ENCODE measurements at regions not wholly inside any gene's neighbourhood (a gene's known extent, or its start where the extent isn't known, plus 50 kb on each side); places are given as distances from the start of the nearest gene placed in this dataset.
A peak's percentile ranks its signal among the peaks of the same experiment; 100 is the strongest.
"Not testable (repeated sequence)": the region's sequence is repeated elsewhere in the genome, so short reads cannot be mapped to it uniquely, and the experiment has no call there.

- DNase-seq (no peak), ATAC-seq (peak; percentile 25)
- TF ChIP-seq, protein P1, sequence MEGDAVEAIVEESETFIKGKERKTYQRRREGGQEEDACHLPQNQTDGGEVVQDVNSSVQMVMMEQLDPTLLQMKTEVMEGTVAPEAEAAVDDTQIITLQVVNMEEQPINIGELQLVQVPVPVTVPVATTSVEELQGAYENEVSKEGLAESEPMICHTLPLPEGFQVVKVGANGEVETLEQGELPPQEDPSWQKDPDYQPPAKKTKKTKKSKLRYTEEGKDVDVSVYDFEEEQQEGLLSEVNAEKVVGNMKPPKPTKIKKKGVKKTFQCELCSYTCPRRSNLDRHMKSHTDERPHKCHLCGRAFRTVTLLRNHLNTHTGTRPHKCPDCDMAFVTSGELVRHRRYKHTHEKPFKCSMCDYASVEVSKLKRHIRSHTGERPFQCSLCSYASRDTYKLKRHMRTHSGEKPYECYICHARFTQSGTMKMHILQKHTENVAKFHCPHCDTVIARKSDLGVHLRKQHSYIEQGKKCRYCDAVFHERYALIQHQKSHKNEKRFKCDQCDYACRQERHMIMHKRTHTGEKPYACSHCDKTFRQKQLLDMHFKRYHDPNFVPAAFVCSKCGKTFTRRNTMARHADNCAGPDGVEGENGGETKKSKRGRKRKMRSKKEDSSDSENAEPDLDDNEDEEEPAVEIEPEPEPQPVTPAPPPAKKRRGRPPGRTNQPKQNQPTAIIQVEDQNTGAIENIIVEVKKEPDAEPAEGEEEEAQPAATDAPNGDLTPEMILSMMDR (IDR thresholded peaks at IDR 0.05) = no peak
- Histone ChIP-seq H3K4me1 (ENCODE audit: low read depth) (no peaks in the 10 kb centered on the region), H3K4me3 (no peak overlapping the region), H3K36me3 (ENCODE audit: low read depth) (no peaks in the 10 kb centered on the region), H3K9me3 (no peaks in the 10 kb centered on the region)
- intact Hi-C loops (cut with DNase I, micrococcal nuclease) = no loop called here
Measured at GRCh38 chr14:105665247-105665950, 139.0 kb downstream of the TMEM121 start.

GRCh38 chr14:105665951-105666277 is 139.5 kb downstream of the TMEM121 start:
- no peak for DNase-seq
- peak; percentile 7 for ATAC-seq
- TF ChIP-seq, protein P1 (IDR thresholded peaks at IDR 0.05) = no peak
- no peaks in the 10 kb centered on the region for H3K9me3 ChIP-seq
- intact Hi-C loops (cut with DNase I, micrococcal nuclease) = no loop called here
- no peak overlapping the region for H3K4me3 ChIP-seq
- H3K36me3 ChIP-seq (ENCODE audit: low read depth) = no peaks in the 10 kb centered on the region
- H3K4me1 ChIP-seq (ENCODE audit: low read depth) = no peaks in the 10 kb centered on the region

- ATAC-seq (peak; percentile 13), DNase-seq (no peak)
- intact Hi-C loops (cut with DNase I, micrococcal nuclease) = no loop called here
- Histone ChIP-seq H3K4me3 (no peak overlapping the region), H3K36me3 (ENCODE audit: low read depth) (no peaks in the 10 kb centered on the region), H3K4me1 (ENCODE audit: low read depth) (no peaks in the 10 kb centered on the region), H3K9me3 (no peaks in the 10 kb centered on the region)
- TF ChIP-seq, protein P1 (IDR thresholded peaks at IDR 0.05) = no peak
Measured at GRCh38 chr14:105666420-105666819, 140.0 kb downstream of the TMEM121 start.

GRCh38 chr14:105666991-105667662 is 140.7 kb downstream of the TMEM121 start:
- intact Hi-C loops (cut with DNase I, micrococcal nuclease); ATAC-seq; DNase-seq; H3K9me3 ChIP-seq; H3K4me3 ChIP-seq; H3K4me1 ChIP-seq (ENCODE audit: low read depth); H3K36me3 ChIP-seq (ENCODE audit: low read depth): not testable (repeated sequence)

DNA sequence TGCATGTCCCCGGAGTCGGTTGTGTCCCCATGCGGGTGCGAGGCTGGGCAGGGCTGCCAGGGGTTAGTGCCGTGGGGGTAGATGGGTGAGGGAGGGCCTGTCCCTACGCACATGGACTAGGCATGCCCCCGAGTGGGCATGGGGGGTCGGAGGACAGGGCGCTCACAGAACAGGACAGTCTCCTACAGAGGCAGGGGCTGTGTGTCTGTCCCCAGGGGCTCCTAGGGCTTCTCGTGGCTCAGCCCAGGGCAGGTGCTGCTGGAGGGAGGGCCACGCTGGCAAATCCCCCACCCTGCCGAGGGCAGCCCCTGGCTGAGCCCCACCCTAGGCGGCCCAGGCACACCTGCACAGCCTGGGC is 141.3 kb downstream of the TMEM121 start:
- H3K9me3 ChIP-seq; ATAC-seq; H3K4me1 ChIP-seq (ENCODE audit: low read depth); H3K4me3 ChIP-seq; H3K36me3 ChIP-seq (ENCODE audit: low read depth); intact Hi-C loops (cut with DNase I, micrococcal nuclease): not testable (repeated sequence)
- DNase-seq = peak in 1 of 3 donors; percentile 46

DNA sequence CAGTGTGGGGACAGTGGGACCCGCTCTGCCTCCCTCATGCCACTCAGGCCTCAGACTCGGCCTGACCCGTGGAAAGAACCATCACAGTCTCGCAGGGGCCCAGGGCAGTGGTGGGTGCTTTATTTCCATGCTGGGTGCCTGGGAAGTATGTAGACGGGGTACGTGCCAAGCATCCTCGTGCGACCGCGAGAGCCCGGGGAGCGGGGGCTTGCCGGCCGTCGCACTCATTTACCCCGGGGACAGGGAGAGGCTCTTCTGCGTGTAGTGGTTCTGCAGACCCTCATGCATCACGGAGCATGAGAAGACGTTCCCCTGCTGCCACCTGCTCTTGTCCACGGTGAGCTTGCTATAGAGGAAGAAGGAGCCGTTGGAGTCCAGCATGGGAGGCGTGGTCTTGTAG is 141.6 kb downstream of the TMEM121 start:
- intact Hi-C loops (cut with DNase I, micrococcal nuclease); DNase-seq; H3K4me3 ChIP-seq; ATAC-seq; H3K36me3 ChIP-seq (ENCODE audit: low read depth); H3K9me3 ChIP-seq; H3K4me1 ChIP-seq (ENCODE audit: low read depth): not testable (repeated sequence)

DNA sequence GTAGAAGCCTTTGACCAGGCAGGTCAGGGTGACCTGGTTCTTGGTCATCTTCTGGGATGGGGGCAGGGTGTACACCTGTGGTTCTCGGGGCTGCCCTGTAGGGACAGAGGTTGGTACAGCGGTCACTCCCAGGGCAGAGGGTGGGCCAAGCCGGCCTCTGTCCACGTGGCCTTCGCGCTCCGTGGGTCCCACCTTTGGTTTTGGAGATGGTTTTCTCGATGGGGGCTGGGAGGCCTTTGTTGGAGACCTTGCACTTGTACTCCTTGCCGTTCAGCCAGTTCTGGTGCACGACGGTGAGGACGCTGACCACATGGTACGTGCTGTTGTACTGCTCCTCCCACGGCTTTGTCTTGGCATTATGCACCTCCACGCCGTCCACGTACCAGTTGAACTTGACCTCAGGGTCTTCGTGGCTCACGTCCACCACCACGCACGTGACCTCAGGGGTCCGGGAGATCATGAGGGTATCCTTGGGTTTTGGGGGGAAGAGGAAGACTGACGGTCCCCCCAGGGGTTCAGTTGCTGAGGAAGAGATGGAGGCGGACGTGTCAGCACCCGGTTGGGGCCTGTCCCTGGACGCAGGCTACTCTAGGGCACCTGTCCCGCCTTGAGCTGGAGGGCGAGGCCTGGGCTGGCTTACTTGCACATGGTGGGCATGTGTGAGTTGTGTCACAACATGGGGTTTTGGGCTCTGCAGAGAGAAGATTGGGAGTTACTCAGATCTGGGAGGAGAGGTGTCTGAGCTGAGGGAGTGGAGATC is 142.3 kb downstream of the TMEM121 start:
- H3K36me3 ChIP-seq (ENCODE audit: low read depth); H3K4me1 ChIP-seq (ENCODE audit: low read depth); H3K4me3 ChIP-seq; DNase-seq; ATAC-seq; H3K9me3 ChIP-seq; intact Hi-C loops (cut with DNase I, micrococcal nuclease): not testable (repeated sequence)

DNA sequence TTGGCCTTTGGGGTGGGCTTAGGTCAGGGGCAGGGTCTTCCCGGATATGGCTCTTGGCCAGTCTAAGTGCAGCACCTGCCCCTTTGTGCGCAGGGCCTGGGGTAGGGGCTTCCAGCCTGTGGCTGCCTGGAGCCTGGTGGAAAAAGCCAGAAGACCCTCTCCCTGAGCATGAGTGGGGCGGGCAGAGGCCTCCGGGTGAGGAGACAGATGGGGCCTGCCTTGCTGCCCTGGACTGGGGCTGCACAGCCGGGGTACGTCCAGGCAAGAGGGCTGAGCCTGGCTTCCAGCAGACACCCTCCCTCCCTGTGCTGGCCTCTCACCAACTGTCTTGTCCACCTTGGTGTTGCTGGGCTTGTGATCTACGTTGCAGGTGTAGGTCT is 142.8 kb downstream of the TMEM121 start:
- DNase-seq; H3K36me3 ChIP-seq (ENCODE audit: low read depth); H3K4me1 ChIP-seq (ENCODE audit: low read depth); ATAC-seq; intact Hi-C loops (cut with DNase I, micrococcal nuclease); H3K9me3 ChIP-seq; H3K4me3 ChIP-seq: not testable (repeated sequence)

GRCh38 chr14:105669646-105670045 is 143.3 kb downstream of the TMEM121 start:
- intact Hi-C loops (cut with DNase I, micrococcal nuclease); H3K4me1 ChIP-seq (ENCODE audit: low read depth); H3K9me3 ChIP-seq; DNase-seq; H3K36me3 ChIP-seq (ENCODE audit: low read depth); ATAC-seq; H3K4me3 ChIP-seq: not testable (repeated sequence)

DNA sequence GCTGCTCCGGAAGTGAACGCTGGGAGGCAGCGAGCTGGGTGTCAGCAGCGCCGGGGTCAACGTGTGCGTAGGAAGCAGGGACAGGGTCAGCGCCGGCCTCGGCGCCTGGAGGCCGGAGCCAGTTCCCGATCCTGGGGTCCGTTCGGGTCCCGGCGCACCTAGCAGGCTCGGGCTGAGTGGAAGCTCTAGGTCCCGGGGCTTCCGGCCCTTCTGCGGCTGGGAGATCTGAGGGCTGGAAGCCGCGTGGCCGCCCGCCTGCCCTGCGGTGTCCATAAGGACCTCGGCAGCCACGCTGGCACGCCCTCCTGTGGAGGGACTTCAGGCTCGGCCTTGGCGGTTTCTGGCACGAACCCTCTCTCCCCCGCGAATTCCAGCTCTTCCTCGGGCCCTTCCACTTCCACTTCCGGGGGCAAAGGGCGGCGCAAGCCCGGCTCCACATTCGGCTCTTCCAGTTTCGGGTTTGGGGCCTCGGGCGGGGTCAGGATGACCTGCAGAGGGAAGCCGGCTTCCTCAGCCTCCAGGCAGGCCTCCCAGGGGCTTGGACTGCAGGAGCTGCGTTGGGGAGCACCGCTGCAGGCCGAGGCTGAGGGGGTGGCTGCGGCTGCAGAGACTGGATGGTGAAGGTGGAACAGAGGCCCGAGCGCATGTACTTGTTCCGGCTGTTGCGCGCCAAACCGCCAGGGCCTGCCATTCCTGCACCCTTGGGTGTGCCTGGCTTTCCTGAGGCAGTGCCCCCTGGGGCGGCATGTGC is 146.2 kb downstream of the TMEM121 start:
- not testable (repeated sequence) for ATAC-seq, DNase-seq

More for the DNA sequence above, 146.2 kb downstream of the TMEM121 start:
- H3K9me3 ChIP-seq; H3K4me1 ChIP-seq (ENCODE audit: low read depth); H3K4me3 ChIP-seq; intact Hi-C loops (cut with DNase I, micrococcal nuclease); H3K36me3 ChIP-seq (ENCODE audit: low read depth): not testable (repeated sequence)

Data from mucosa of descending colon (tissue), 3 donors.